Subcutaneous abdominal adipose tissue (tissue), 5 donors: ENCODE measurements at regions not wholly inside any gene's neighbourhood (a gene's known extent, or its start where the extent isn't known, plus 50 kb on each side); places are given as distances from the start of the nearest gene placed in this dataset.

Source experiments
- H3K27ac ChIP-seq: one replicate; pipeline ENCODE4 v1.7.0; 2013; ENCODE audit warnings: low read depth, mild to moderate bottlenecking, inconsistent platforms, low read length, moderate library complexity
- H3K27me3 ChIP-seq, 5 donors: one replicate each; pipeline ENCODE4 v1.7.0; 2013; ENCODE audit warnings: low read length in 5 of 5, inconsistent platforms in 1 of 5; ENCODE audit not compliant: control insufficient read depth in 5 of 5, insufficient read depth in 4 of 5
- H3K36me3 ChIP-seq, 5 donors: one replicate each; pipeline ENCODE4 v1.7.0; 2013; ENCODE audit warnings: low read length in 5 of 5; ENCODE audit not compliant: control insufficient read depth in 5 of 5, insufficient read depth in 5 of 5
- H3K4me1 ChIP-seq, 5 donors: one replicate each; pipeline ENCODE4 v1.7.0; 2013; ENCODE audit warnings: low read length in 5 of 5, mild to moderate bottlenecking in 3 of 5, moderate library complexity in 1 of 5; ENCODE audit not compliant: control insufficient read depth in 5 of 5, insufficient read depth in 5 of 5
- H3K4me3 ChIP-seq, 5 donors: one replicate each; pipeline ENCODE4 v1.7.0; 2013; ENCODE audit warnings: low read length in 5 of 5, low read depth in 1 of 5
- H3K9ac ChIP-seq, 5 donors: one replicate each; pipeline ENCODE4 v1.7.0; 2013; ENCODE audit warnings: low read length in 5 of 5, mild to moderate bottlenecking in 4 of 5, moderate library complexity in 3 of 5
- H3K9me3 ChIP-seq, 5 donors: one replicate each; pipeline ENCODE4 v1.7.0; 2013; ENCODE audit warnings: low read length in 5 of 5; ENCODE audit not compliant: control insufficient read depth in 5 of 5
- donor health status: healthy.
- donor health status: healthy.
- donor health status: healthy.
- donor health status: healthy.
- donor health status: healthy.

- H3K9ac ChIP-seq: no peak overlapping the region
- no peaks in the 10 kb centered on the region for H3K36me3 ChIP-seq
- peaks cover 0 to 3% (median 0%) of the 10 kb centered on the region in 5 donors for H3K27me3 ChIP-seq
- H3K4me3 ChIP-seq: no peak overlapping the region
- H3K9me3 ChIP-seq: no peaks in the 10 kb centered on the region
- peaks cover 16 to 32% (median 25%) of the 10 kb centered on the region in 5 donors for H3K4me1 ChIP-seq
- H3K27ac ChIP-seq: no peak overlapping the region
These were observed 120.8 kb downstream of the SMIM20 start for GRCh38 chr4:26034849-26035248.

DNA sequence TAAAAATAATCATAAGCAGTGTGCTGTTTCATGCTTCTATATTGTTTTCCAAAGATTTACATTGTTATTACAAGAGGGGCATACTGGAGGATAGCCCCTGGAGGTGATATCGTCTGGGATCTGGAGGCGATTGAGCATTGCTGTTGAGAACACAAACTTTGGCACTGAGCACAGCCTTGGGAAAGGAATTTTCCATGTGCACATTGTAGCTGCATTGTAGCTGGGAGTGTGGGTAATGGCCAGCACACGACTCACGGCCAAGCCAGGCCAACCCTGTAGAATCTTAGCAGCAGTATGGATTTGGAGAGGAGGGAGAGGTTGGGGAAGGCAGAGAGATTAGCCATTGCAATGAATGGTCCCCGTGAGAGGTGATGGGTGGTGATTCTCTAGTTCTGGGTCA lies 121.9 kb downstream of the SMIM20 start:
- Histone ChIP-seq H3K9me3 (no peaks in the 10 kb centered on the region), H3K4me1 (peaks cover 18 to 27% (median 24%) of the 10 kb centered on the region in 5 donors), H3K9ac (no peak overlapping the region), H3K4me3 (no peak overlapping the region), H3K27ac (no peak overlapping the region), H3K36me3 (no peaks in the 10 kb centered on the region), H3K27me3 (peaks cover 0 to 3% (median 0%) of the 10 kb centered on the region in 5 donors)

DNA sequence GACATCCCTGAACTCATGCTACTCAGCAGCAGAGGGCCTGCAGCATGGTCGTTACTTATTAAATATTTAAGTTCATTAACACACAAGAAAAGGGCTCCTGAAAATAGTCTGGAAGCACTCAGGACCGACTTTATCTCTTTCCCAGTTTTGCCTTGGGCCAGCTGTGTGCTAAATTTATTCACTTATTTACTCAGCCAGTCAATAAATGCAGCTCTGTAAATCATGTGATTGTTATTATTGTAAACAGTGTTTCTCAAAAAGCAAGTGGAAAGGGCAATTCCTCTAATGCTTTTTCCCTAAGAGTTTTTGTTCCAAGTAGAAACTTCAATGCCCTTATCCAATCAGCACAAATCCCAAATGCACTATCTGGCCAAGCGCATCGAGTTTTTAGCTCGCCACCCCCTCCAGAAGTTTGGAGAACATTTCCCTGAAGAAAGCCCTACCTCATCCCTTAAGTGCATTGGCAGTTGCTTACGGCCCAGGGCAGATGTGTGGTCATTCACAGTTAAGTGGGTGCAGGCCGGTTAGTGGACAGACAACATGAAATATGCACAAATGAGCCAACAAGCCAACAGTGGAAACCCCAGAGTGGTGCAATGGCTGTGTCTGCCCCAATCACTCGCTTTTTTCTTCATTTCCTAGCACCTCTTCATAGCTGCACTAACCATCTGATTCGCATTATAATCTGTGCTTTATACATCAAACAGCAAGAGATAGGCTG lies 125.8 kb downstream of the SMIM20 start:
- Histone ChIP-seq H3K9me3 (no peaks in the 10 kb centered on the region), H3K4me3 (no peak overlapping the region), H3K9ac (no peak overlapping the region), H3K27me3 (peaks cover 0 to 3% (median 0%) of the 10 kb centered on the region in 5 donors), H3K27ac (peak overlapping the region; percentile 19), H3K36me3 (no peaks in the 10 kb centered on the region), H3K4me1 (peaks cover 4 to 14% (median 10%) of the 10 kb centered on the region in 5 donors)

- Histone ChIP-seq H3K4me3 (no peak overlapping the region), H3K9me3 (no peaks in the 10 kb centered on the region), H3K36me3 (no peaks in the 10 kb centered on the region), H3K27me3 (no peaks in the 10 kb centered on the region), H3K27ac (no peak overlapping the region), H3K9ac (no peak overlapping the region), H3K4me1 (peaks cover 9 to 27% (median 21%) of the 10 kb centered on the region in 5 donors)
These were observed 130.5 kb downstream of the SMIM20 start for GRCh38 chr4:26044524-26044923.

DNA sequence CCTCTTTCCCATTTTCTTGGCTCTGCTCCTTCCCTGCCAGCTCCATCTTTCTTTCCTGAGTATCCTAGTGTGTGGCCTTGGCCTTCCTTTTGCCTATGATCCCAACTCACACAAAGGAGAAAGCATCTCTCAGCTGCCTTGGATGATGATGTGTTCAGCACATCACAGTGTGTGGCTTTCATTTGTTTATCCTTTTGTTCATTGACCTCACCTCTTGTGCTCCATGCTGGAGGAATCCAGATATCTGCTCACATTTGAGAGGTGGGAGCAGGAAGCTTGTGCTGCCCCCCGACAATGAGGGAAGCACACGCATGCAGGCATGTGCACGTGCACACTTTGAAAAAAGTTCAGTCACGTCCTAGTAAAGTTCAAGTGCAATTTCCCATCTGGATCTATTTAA lies 131.0 kb downstream of the SMIM20 start:
- no peak overlapping the region for H3K4me3 ChIP-seq
- H3K9me3 ChIP-seq: no peaks in the 10 kb centered on the region
- no peaks in the 10 kb centered on the region for H3K36me3 ChIP-seq
- H3K9ac ChIP-seq: no peak overlapping the region
- H3K27me3 ChIP-seq: no peaks in the 10 kb centered on the region
- peaks cover 9 to 27% (median 24%) of the 10 kb centered on the region in 5 donors for H3K4me1 ChIP-seq
- H3K27ac ChIP-seq: no peak overlapping the region

GRCh38 chr4:26047795-26048194 lies 133.8 kb downstream of the SMIM20 start:
- Histone ChIP-seq H3K9ac (peak overlapping the region in 1 of 5 donors; percentile 24), H3K9me3 (no peaks in the 10 kb centered on the region), H3K4me1 (peaks cover 9 to 44% (median 43%) of the 10 kb centered on the region in 5 donors), H3K4me3 (no peak overlapping the region), H3K36me3 (no peaks in the 10 kb centered on the region), H3K27ac (peak overlapping the region; percentile 79), H3K27me3 (peaks cover 0 to under 1% (median 0%) of the 10 kb centered on the region in 5 donors)

DNA sequence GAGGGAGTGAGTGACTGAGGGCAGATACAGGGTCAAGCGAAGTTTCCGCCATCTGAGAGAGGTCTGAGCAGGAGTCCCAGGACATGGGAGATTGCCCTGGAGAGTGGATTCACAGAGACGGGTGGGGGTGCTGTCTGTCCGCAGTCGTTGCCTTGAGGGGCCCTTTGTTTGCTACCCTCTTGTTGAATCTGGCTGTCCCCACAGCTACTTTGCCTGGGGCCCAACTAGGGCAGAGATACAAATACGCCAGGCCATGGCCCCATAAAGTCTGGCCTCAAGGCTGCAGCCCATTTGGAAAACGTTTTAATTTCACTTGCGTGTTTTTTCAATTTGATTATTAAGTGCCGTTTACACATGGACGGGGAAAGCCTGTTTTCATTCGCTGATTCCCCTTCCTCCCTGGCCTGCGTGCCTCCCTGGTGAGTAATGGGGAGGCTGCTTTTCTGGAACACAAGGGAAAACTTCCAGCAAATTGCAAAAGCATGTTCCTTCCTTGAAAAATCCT lies 134.4 kb downstream of the SMIM20 start:
- H3K4me1 ChIP-seq: peaks cover 11 to 48% (median 48%) of the 10 kb centered on the region in 5 donors
- peak overlapping the region in 3 of 5 donors; percentile 6 to 67 (median 49) for H3K9ac ChIP-seq
- peak overlapping the region in 3 of 5 donors; percentile 2 to 13 (median 11) for H3K4me3 ChIP-seq
- peaks cover 0 to 4% (median 0%) of the 10 kb centered on the region in 5 donors for H3K27me3 ChIP-seq
- H3K9me3 ChIP-seq: no peaks in the 10 kb centered on the region
- H3K27ac ChIP-seq: peak overlapping the region; percentile 79
- H3K36me3 ChIP-seq: no peaks in the 10 kb centered on the region

- Histone ChIP-seq H3K4me1 (peaks cover 11 to 49% (median 48%) of the 10 kb centered on the region in 5 donors), H3K36me3 (no peaks in the 10 kb centered on the region), H3K9me3 (no peaks in the 10 kb centered on the region), H3K27me3 (peaks cover 0 to 4% (median 0%) of the 10 kb centered on the region in 5 donors), H3K9ac (peak overlapping the region in 2 of 5 donors; percentile 49), H3K4me3 (no peak overlapping the region), H3K27ac (peak overlapping the region; percentile 79)
These were observed 134.9 kb downstream of the SMIM20 start for GRCh38 chr4:26048950-26049349.

- peak overlapping the region; percentile 79 for H3K27ac ChIP-seq
These were observed 135.4 kb downstream of the SMIM20 start for GRCh38 chr4:26049447-26049846.

DNA sequence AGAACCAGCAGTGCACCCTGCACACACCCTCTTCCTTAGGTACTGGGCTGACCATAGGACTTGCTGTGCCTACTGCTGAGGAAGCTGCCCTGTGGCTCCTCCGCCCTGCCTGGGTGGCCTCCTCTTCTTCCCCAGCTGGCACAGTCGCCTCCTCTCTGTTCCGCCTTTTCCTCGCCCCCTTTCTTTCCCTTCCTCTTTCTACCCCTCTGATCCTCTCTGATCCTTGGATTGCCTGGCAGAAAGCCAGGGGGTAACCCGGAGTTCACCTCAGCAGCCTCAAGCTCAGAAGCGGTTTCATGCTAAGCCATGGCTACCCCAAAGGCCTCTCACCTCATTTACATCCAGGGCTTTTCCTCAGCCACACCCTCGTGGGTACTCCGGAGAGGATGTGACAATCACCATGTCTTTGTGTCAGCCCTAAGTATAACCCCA lies 136.2 kb downstream of the SMIM20 start:
- Histone ChIP-seq H3K36me3 (no peaks in the 10 kb centered on the region), H3K9ac (no peak overlapping the region), H3K27me3 (peaks cover 0 to 4% (median 0%) of the 10 kb centered on the region in 5 donors), H3K27ac (peak overlapping the region; percentile 79), H3K9me3 (no peaks in the 10 kb centered on the region), H3K4me1 (peaks cover 11 to 49% (median 48%) of the 10 kb centered on the region in 5 donors), H3K4me3 (no peak overlapping the region)

More at GRCh38 chr4:26049447-26049846, 135.4 kb downstream of the SMIM20 start:
- H3K27me3 ChIP-seq: peaks cover 0 to 4% (median 0%) of the 10 kb centered on the region in 5 donors
- H3K4me3 ChIP-seq: no peak overlapping the region
- H3K9me3 ChIP-seq: no peaks in the 10 kb centered on the region
- H3K4me1 ChIP-seq: peaks cover 11 to 49% (median 48%) of the 10 kb centered on the region in 5 donors
- no peaks in the 10 kb centered on the region for H3K36me3 ChIP-seq
- no peak overlapping the region for H3K9ac ChIP-seq
